ENCODE measurements at regions not wholly inside any gene's neighbourhood (a gene's known extent, or its start where the extent isn't known, plus 50 kb on each side); places are given as distances from the start of the nearest gene placed in this dataset.

DNA sequence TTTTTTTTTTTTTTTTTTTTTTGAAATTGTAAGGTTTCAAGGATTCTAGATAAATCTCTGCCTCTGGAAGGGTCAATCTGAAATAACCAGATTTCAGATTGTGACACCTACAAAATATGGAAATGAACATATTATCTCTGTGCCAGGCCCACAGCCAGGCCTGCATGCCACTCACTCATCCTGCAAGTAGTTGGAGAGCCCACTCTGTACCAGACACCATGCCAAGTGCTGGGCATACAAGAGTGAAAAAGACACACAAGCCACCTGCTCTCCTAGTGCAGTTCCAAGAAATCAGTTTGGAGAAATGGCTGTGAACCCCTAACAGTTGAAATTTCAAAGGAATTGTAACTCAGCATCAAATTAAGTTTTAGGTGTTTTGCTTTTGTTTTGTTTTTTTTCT lies 145.9 kb upstream of the NOCT start:
- no peak overlapping the region for H2AFZ ChIP-seq (ENCODE audit: low read length)
- no peaks in the 10 kb centered on the region for H4K20me1 ChIP-seq (ENCODE audit: insufficient read depth, low read length, poor library complexity, severe bottlenecking)
- TF ChIP-seq, protein P1, sequence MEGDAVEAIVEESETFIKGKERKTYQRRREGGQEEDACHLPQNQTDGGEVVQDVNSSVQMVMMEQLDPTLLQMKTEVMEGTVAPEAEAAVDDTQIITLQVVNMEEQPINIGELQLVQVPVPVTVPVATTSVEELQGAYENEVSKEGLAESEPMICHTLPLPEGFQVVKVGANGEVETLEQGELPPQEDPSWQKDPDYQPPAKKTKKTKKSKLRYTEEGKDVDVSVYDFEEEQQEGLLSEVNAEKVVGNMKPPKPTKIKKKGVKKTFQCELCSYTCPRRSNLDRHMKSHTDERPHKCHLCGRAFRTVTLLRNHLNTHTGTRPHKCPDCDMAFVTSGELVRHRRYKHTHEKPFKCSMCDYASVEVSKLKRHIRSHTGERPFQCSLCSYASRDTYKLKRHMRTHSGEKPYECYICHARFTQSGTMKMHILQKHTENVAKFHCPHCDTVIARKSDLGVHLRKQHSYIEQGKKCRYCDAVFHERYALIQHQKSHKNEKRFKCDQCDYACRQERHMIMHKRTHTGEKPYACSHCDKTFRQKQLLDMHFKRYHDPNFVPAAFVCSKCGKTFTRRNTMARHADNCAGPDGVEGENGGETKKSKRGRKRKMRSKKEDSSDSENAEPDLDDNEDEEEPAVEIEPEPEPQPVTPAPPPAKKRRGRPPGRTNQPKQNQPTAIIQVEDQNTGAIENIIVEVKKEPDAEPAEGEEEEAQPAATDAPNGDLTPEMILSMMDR (conservative IDR thresholded peaks at IDR 0.05; ENCODE audit: low read length): no peak
- TF ChIP-seq EZH2phosphoT487 (IDR thresholded peaks at IDR 0.05; ENCODE audit: borderline replicate concordance): no peak

DNA sequence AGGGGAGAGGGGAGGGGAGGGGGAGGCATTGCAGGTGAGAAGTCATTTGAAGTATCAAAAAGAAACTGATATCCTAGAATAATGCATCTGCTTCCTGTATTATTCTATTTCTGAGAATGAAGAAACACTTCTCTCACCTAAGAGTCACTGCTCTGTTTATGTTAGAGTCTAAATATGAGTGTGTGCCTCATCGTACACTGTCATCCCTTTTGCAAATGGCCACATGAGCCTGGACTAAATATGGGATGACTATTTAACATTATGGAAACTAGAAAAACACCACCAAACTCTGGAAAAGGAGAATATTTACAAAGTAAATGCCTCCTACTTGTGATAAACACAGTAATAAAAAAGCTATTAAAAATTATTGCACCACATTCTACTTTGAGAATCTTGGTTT lies 146.4 kb upstream of the NOCT start:
- Histone ChIP-seq H3K9me2 (replicated peaks; ENCODE audit: low read depth, low read length) (no peaks in the 10 kb centered on the region), H3K4me1 (ENCODE audit: insufficient read depth, low read length, poor library complexity, severe bottlenecking) (peaks cover 20% of the 10 kb centered on the region), H3K36me3 (ENCODE audit: insufficient read depth, low read length) (no peaks in the 10 kb centered on the region), H3K79me2 (ENCODE audit: insufficient read depth, low read length) (no peaks in the 10 kb centered on the region), H3K27me3 (ENCODE audit: insufficient read depth, low read length, poor library complexity, severe bottlenecking) (no peaks in the 10 kb centered on the region), H3K4me3 (ENCODE audit: low read length, poor library complexity, severe bottlenecking) (no peak overlapping the region), H3K4me2 (ENCODE audit: low read depth, low read length, poor library complexity, severe bottlenecking) (no peak overlapping the region), H3K9ac (ENCODE audit: low read depth, low read length, poor library complexity, severe bottlenecking) (no peak overlapping the region), H3K9me3 (ENCODE audit: insufficient read depth, low read depth, low read length) (no peaks in the 10 kb centered on the region), H4K20me1 (ENCODE audit: insufficient read depth, low read length, poor library complexity, severe bottlenecking) (no peaks in the 10 kb centered on the region), H2AFZ (ENCODE audit: low read length) (no peak overlapping the region), H3F3A (ENCODE audit: low read depth) (0 out of 2 replicates have a peak, but pooled peaks cover 8% of the 10 kb centered on the region)
- TF ChIP-seq, protein P1 (conservative IDR thresholded peaks at IDR 0.05; ENCODE audit: low read length): no peak
- no peak for TF ChIP-seq EZH2phosphoT487 (IDR thresholded peaks at IDR 0.05; ENCODE audit: borderline replicate concordance)

More for the DNA sequence above, 145.9 kb upstream of the NOCT start:
- H3K79me2 ChIP-seq (ENCODE audit: insufficient read depth, low read length): no peaks in the 10 kb centered on the region
- H3K36me3 ChIP-seq (ENCODE audit: insufficient read depth, low read length): no peaks in the 10 kb centered on the region
- no peak overlapping the region for H3K9ac ChIP-seq (ENCODE audit: low read depth, low read length, poor library complexity, severe bottlenecking)
- no peak overlapping the region for H3K4me2 ChIP-seq (ENCODE audit: low read depth, low read length, poor library complexity, severe bottlenecking)
- no peaks in the 10 kb centered on the region for H3K27me3 ChIP-seq (ENCODE audit: insufficient read depth, low read length, poor library complexity, severe bottlenecking)
- H3K9me2 ChIP-seq (replicated peaks; ENCODE audit: low read depth, low read length): no peaks in the 10 kb centered on the region
- no peaks in the 10 kb centered on the region for H3K9me3 ChIP-seq (ENCODE audit: insufficient read depth, low read depth, low read length)
- H3F3A ChIP-seq (ENCODE audit: low read depth): 0 out of 2 replicates have a peak, but pooled peaks cover 8% of the 10 kb centered on the region
- H3K4me3 ChIP-seq (ENCODE audit: low read length, poor library complexity, severe bottlenecking): no peak overlapping the region
- peaks cover 15% of the 10 kb centered on the region for H3K4me1 ChIP-seq (ENCODE audit: insufficient read depth, low read length, poor library complexity, severe bottlenecking)

DNA sequence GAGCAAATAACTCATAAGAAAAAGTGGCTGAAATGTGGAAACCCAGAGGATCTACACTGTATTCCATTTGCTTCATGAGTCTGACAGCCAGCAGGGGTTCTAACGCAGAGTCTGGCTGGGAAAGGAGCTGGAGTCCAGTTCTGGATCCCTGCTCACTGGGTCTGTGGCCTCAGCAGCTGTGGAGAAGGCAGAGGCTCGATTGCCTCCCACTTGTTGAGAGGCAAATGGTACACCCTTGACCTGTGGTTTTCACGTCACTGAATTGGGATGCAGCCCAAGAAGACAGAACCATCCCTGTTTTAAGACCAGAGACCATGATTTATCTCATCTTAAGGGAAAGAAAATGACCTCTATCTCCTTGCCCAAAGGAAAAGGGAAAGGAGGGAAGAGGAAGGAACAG lies 147.0 kb upstream of the NOCT start:
- no peak overlapping the region for H3K9ac ChIP-seq (ENCODE audit: low read depth, low read length, poor library complexity, severe bottlenecking)
- H3K79me2 ChIP-seq (ENCODE audit: insufficient read depth, low read length): no peaks in the 10 kb centered on the region
- no peaks in the 10 kb centered on the region for H3K9me2 ChIP-seq (replicated peaks; ENCODE audit: low read depth, low read length)
- no peaks in the 10 kb centered on the region for H3K27me3 ChIP-seq (ENCODE audit: insufficient read depth, low read length, poor library complexity, severe bottlenecking)
- peaks cover 26% of the 10 kb centered on the region for H3K4me1 ChIP-seq (ENCODE audit: insufficient read depth, low read length, poor library complexity, severe bottlenecking)
- no peak overlapping the region for H3K4me3 ChIP-seq (ENCODE audit: low read length, poor library complexity, severe bottlenecking)
- H3K4me2 ChIP-seq (ENCODE audit: low read depth, low read length, poor library complexity, severe bottlenecking): no peak overlapping the region
- H3K9me3 ChIP-seq (ENCODE audit: insufficient read depth, low read depth, low read length): no peaks in the 10 kb centered on the region
- TF ChIP-seq, protein P1 (conservative IDR thresholded peaks at IDR 0.05; ENCODE audit: low read length): no peak
- no peak for TF ChIP-seq EZH2phosphoT487 (IDR thresholded peaks at IDR 0.05; ENCODE audit: borderline replicate concordance)
- 0 out of 2 replicates have a peak, but pooled peaks cover 8% of the 10 kb centered on the region for H3F3A ChIP-seq (ENCODE audit: low read depth)
- no peaks in the 10 kb centered on the region for H3K36me3 ChIP-seq (ENCODE audit: insufficient read depth, low read length)
- no peak overlapping the region for H2AFZ ChIP-seq (ENCODE audit: low read length)
- no peaks in the 10 kb centered on the region for H4K20me1 ChIP-seq (ENCODE audit: insufficient read depth, low read length, poor library complexity, severe bottlenecking)
